ENCODE measurements at regions not wholly inside any gene's neighbourhood (a gene's known extent, or its start where the extent isn't known, plus 50 kb on each side); places are given as distances from the start of the nearest gene placed in this dataset.

DNA sequence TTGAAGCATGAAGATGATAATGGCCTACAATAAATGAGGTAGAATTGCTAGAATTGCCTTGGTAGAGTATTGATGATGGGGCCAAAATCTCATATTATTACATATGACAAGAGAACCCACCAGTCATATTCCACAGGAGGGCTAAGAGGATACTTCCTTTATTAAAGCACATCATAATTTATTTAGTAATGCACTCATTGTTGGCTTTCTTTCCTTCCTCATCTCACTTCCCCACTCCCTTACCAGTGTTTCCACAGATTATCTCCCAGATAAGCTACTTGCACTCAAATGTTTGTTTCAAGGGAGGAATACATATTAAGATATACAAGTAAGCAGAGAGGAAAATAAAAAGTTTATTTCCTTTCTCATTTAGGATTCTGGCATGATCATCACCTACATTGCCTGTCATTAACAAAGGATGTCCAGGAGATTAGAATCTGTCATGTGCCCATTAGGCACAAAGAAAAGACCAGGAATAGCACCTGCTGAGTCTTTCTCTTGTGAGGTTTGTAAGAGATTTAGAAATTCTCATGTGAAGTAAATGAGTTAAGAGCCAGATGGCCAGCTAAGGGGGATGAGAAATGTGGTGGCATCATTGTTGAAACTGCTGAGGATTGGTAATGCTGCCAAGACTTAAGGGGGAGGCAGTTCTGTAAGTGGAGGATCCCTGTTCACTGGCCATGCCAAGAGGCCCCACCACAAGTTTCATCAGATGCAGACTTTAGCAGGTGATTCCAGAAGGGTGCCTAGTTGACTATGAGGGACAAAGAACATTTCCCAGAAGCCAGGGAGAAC, 52.4 kb upstream of the PRDM8 start (continued):
- TF ChIP-seq NFIC (IDR thresholded peaks at IDR 0.05; ENCODE audit: borderline replicate concordance), result no peak

DNA sequence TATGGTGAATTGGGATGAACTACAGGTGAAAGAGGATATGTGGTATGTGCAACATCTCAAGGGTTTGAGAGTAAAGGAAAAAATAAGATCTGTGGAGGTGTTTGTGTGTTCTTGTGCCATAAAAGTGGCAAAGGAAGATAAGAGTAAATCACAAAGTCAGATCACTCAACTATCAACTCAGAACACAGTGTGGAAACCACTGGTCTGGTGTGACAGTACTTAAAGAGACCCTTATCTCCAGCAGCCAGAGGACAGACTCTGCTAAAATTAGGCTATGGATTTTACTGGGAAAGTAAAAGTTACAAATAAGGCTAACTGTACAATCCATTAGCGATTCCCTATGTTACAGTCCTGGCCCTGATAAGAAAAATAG, 54.0 kb upstream of the PRDM8 start:
- H3K4me2 ChIP-seq, result no peak overlapping the region
- no peak for DNase-seq
- no peak overlapping the region for H3K9ac ChIP-seq
- ChIA-PET CTCF (interaction anchor here (1.5 kb wide), 1 partner anchor 50 kb away, joined by 3 read pairs; no protein-coding TSS in a partner anchor), POLR2A (no interaction called here)
- TF ChIP-seq GABPA (IDR thresholded peaks at IDR 0.05; ENCODE audit: low read depth), result no peak
- TF ChIP-seq MXI1 (IDR thresholded peaks at IDR 0.05; ENCODE audit: low read depth, low read length), result no peak
- TF ChIP-seq, protein P1, sequence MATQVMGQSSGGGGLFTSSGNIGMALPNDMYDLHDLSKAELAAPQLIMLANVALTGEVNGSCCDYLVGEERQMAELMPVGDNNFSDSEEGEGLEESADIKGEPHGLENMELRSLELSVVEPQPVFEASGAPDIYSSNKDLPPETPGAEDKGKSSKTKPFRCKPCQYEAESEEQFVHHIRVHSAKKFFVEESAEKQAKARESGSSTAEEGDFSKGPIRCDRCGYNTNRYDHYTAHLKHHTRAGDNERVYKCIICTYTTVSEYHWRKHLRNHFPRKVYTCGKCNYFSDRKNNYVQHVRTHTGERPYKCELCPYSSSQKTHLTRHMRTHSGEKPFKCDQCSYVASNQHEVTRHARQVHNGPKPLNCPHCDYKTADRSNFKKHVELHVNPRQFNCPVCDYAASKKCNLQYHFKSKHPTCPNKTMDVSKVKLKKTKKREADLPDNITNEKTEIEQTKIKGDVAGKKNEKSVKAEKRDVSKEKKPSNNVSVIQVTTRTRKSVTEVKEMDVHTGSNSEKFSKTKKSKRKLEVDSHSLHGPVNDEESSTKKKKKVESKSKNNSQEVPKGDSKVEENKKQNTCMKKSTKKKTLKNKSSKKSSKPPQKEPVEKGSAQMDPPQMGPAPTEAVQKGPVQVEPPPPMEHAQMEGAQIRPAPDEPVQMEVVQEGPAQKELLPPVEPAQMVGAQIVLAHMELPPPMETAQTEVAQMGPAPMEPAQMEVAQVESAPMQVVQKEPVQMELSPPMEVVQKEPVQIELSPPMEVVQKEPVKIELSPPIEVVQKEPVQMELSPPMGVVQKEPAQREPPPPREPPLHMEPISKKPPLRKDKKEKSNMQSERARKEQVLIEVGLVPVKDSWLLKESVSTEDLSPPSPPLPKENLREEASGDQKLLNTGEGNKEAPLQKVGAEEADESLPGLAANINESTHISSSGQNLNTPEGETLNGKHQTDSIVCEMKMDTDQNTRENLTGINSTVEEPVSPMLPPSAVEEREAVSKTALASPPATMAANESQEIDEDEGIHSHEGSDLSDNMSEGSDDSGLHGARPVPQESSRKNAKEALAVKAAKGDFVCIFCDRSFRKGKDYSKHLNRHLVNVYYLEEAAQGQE (IDR thresholded peaks at IDR 0.05; ENCODE audit: low read depth, low read length), result no peak
- no peak for TF ChIP-seq CHD2 (IDR thresholded peaks at IDR 0.05; ENCODE audit: low read length, partially characterized antibody)
- TF ChIP-seq RCOR1 (IDR thresholded peaks at IDR 0.05; ENCODE audit: low read length), result no peak
- TF ChIP-seq JUND (IDR thresholded peaks at IDR 0.05), result no peak
- no peak for TF ChIP-seq TAF1 (IDR thresholded peaks at IDR 0.05; ENCODE audit: borderline replicate concordance, low read depth, low read length)
- no peak for TF ChIP-seq EP300 (IDR thresholded peaks at IDR 0.05; ENCODE audit: borderline replicate concordance in 1 of 2, low read depth in 1 of 2, low read length in 1 of 2)
- TF ChIP-seq MEF2A (IDR thresholded peaks at IDR 0.05; ENCODE audit: borderline replicate concordance, low read depth), result no peak
- TF ChIP-seq RFX5 (IDR thresholded peaks at IDR 0.05; ENCODE audit: low read length), result no peak
- no peak for TF ChIP-seq RAD21 (IDR thresholded peaks at IDR 0.05; ENCODE audit: low read length)
- TF ChIP-seq, protein P2, sequence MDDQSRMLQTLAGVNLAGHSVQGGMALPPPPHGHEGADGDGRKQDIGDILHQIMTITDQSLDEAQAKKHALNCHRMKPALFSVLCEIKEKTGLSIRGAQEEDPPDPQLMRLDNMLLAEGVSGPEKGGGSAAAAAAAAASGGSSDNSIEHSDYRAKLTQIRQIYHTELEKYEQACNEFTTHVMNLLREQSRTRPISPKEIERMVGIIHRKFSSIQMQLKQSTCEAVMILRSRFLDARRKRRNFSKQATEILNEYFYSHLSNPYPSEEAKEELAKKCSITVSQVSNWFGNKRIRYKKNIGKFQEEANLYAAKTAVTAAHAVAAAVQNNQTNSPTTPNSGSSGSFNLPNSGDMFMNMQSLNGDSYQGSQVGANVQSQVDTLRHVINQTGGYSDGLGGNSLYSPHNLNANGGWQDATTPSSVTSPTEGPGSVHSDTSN (IDR thresholded peaks at IDR 0.05), result no peak
- no peak for TF ChIP-seq EZH2phosphoT487 (IDR thresholded peaks at IDR 0.05; ENCODE audit: borderline replicate concordance, low read depth)
- TF ChIP-seq FOSL2 (IDR thresholded peaks at IDR 0.05; ENCODE audit: borderline replicate concordance, low read depth), result no peak
- no peak for TF ChIP-seq SIN3A (IDR thresholded peaks at IDR 0.05; ENCODE audit: borderline replicate concordance, low read depth, low read length)
- TF ChIP-seq, protein P3, sequence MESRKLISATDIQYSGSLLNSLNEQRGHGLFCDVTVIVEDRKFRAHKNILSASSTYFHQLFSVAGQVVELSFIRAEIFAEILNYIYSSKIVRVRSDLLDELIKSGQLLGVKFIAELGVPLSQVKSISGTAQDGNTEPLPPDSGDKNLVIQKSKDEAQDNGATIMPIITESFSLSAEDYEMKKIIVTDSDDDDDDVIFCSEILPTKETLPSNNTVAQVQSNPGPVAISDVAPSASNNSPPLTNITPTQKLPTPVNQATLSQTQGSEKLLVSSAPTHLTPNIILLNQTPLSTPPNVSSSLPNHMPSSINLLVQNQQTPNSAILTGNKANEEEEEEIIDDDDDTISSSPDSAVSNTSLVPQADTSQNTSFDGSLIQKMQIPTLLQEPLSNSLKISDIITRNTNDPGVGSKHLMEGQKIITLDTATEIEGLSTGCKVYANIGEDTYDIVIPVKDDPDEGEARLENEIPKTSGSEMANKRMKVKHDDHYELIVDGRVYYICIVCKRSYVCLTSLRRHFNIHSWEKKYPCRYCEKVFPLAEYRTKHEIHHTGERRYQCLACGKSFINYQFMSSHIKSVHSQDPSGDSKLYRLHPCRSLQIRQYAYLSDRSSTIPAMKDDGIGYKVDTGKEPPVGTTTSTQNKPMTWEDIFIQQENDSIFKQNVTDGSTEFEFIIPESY (IDR thresholded peaks at IDR 0.05; ENCODE audit: borderline replicate concordance, low read depth), result no peak
- TF ChIP-seq, protein P4, sequence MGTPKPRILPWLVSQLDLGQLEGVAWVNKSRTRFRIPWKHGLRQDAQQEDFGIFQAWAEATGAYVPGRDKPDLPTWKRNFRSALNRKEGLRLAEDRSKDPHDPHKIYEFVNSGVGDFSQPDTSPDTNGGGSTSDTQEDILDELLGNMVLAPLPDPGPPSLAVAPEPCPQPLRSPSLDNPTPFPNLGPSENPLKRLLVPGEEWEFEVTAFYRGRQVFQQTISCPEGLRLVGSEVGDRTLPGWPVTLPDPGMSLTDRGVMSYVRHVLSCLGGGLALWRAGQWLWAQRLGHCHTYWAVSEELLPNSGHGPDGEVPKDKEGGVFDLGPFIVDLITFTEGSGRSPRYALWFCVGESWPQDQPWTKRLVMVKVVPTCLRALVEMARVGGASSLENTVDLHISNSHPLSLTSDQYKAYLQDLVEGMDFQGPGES (IDR thresholded peaks at IDR 0.05; ENCODE audit: low read depth, low read length), result no peak
- TF ChIP-seq, protein P5, sequence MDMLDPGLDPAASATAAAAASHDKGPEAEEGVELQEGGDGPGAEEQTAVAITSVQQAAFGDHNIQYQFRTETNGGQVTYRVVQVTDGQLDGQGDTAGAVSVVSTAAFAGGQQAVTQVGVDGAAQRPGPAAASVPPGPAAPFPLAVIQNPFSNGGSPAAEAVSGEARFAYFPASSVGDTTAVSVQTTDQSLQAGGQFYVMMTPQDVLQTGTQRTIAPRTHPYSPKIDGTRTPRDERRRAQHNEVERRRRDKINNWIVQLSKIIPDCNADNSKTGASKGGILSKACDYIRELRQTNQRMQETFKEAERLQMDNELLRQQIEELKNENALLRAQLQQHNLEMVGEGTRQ (IDR thresholded peaks at IDR 0.05; ENCODE audit: borderline replicate concordance, low read depth, low read length), result no peak
- TF ChIP-seq ELF1 (IDR thresholded peaks at IDR 0.05), result no peak
- no peaks in the 10 kb centered on the region for H3K9me3 ChIP-seq
- no peaks in the 10 kb centered on the region for H3K9me2 ChIP-seq
- H3K79me2 ChIP-seq (ENCODE audit: insufficient read depth), result no peaks in the 10 kb centered on the region
- no peak overlapping the region for H2AFZ ChIP-seq (ENCODE audit: low read depth)
- no peaks in the 10 kb centered on the region for H3K27me3 ChIP-seq (ENCODE audit: insufficient read depth)
- WGBS (ENCODE audit: low lambda C conversion rate), result 60% methylated on average over 1 of the region's 1 CpG
- peaks cover 3% of the 10 kb centered on the region for H3F3A ChIP-seq (replicated peaks; ENCODE audit: insufficient read depth)
- no peak overlapping the region for H3K27ac ChIP-seq (ENCODE audit: low read depth in 2 of 2, low read length in 1 of 2)
- H3K4me3 ChIP-seq (ENCODE audit: low read depth in 2 of 2, low read length in 1 of 2), result no peak overlapping the region
- no peaks in the 10 kb centered on the region for H4K20me1 ChIP-seq (ENCODE audit: insufficient read depth)
- H3K4me1 ChIP-seq (ENCODE audit: control insufficient read depth in 1 of 2, insufficient read depth in 2 of 2, low read depth in 1 of 2, low read length in 1 of 2), result peaks cover 0 to 6% of the 10 kb centered on the region in 2 experiments
- H3K36me3 ChIP-seq (replicated peaks in 1 of 2; ENCODE audit: control insufficient read depth in 1 of 2, insufficient read depth in 2 of 2, low read length in 1 of 2), result no peaks in the 10 kb centered on the region
